ENCODE measurements at regions not wholly inside any gene's neighbourhood (a gene's known extent, or its start where the extent isn't known, plus 50 kb on each side); places are given as distances from the start of the nearest gene placed in this dataset.

GRCh38 chr4:33649471-33649870, 2594.8 kb downstream of the ARAP2 start:
- no peaks in the 10 kb centered on the region for H3K4me1 Mint-ChIP-seq
- peaks cover 32% of the 10 kb centered on the region for H3K9me3 Mint-ChIP-seq
- H3K27me3 Mint-ChIP-seq: no peaks in the 10 kb centered on the region
- H3K27ac Mint-ChIP-seq (ENCODE audit: low read depth): no peak overlapping the region
- DNase-seq (ENCODE audit: low spot score in 2 of 2) (no peak), ATAC-seq (replicated peaks; ENCODE audit: extremely low read depth, poor library complexity, severe bottlenecking) (no peak)
- no peaks in the 10 kb centered on the region for H3K36me3 Mint-ChIP-seq (ENCODE audit: insufficient read depth)
- H3K4me3 Mint-ChIP-seq: no peak overlapping the region

DNA sequence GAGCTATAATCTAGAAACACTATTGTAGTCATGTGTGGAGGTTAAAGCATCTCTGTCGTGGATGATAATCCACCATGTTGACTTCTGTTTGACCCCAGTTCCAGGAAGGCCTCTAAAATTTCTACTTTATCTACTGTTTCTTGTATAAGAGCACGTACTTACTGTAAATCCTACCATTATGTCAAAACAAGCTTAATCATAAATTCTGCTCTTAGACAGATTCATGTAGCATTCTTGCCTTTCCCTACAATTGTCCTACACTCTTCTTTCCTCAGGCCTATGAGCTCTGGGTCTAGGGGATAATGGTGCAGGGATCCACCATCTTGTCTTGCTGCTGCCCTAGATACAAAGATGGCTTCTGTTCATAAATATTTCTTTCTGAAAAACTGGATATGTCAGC, 2594.3 kb downstream of the ARAP2 start:
- ATAC-seq (replicated peaks; ENCODE audit: extremely low read depth, poor library complexity, severe bottlenecking): no peak
- Mint-ChIP-seq H3K4me3 (no peak overlapping the region), H3K27me3 (no peaks in the 10 kb centered on the region), H3K27ac (ENCODE audit: low read depth) (no peak overlapping the region), H3K9me3 (peaks cover 32% of the 10 kb centered on the region), H3K36me3 (ENCODE audit: insufficient read depth) (no peaks in the 10 kb centered on the region), H3K4me1 (no peaks in the 10 kb centered on the region)
- DNase-seq (ENCODE audit: low spot score in 2 of 2): no peak

GRCh38 chr4:33658971-33659370, 2585.3 kb downstream of the ARAP2 start:
- H3K9me3 Mint-ChIP-seq: peaks cover 24% of the 10 kb centered on the region
- no peaks in the 10 kb centered on the region for H3K36me3 Mint-ChIP-seq (ENCODE audit: insufficient read depth)
- H3K27ac Mint-ChIP-seq (ENCODE audit: low read depth): no peak overlapping the region
- H3K4me3 Mint-ChIP-seq: no peak overlapping the region
- no peaks in the 10 kb centered on the region for H3K27me3 Mint-ChIP-seq
- no peak for DNase-seq (ENCODE audit: low spot score in 2 of 2)
- no peaks in the 10 kb centered on the region for H3K4me1 Mint-ChIP-seq
- no peak for ATAC-seq (replicated peaks; ENCODE audit: extremely low read depth, poor library complexity, severe bottlenecking)

- ATAC-seq (replicated peaks; ENCODE audit: extremely low read depth, poor library complexity, severe bottlenecking): no peak
- Mint-ChIP-seq H3K4me3 (no peak overlapping the region), H3K4me1 (no peaks in the 10 kb centered on the region), H3K36me3 (ENCODE audit: insufficient read depth) (no peaks in the 10 kb centered on the region), H3K27ac (ENCODE audit: low read depth) (no peak overlapping the region), H3K9me3 (peaks cover 41% of the 10 kb centered on the region), H3K27me3 (no peaks in the 10 kb centered on the region)
- DNase-seq (ENCODE audit: low spot score in 2 of 2): no peak
These were observed 2582.7 kb downstream of the ARAP2 start for GRCh38 chr4:33661636-33662035.

DNA sequence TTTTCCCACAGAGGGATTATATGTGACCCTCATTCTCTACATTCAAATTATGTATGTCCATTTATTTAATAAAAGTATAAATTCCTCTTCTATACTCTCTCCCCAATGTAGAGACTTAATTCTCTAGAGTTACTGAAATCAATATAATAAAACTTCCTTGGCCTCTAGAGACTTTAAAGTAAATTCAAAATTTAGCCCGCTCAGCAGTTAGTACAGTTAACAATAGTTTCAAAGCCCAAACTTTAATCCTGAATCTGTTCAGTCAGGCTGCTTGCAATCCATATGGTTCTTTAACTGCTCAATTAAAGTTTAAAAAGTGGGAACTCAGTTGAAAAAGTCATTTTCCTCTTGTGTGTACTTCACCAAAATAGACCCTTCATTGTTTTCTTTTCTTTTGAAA, 2558.4 kb downstream of the ARAP2 start:
- DNase-seq (ENCODE audit: low spot score in 2 of 2) (no peak), ATAC-seq (replicated peaks; ENCODE audit: extremely low read depth, poor library complexity, severe bottlenecking) (no peak)
- no peaks in the 10 kb centered on the region for H3K4me1 Mint-ChIP-seq
- no peak overlapping the region for H3K27ac Mint-ChIP-seq (ENCODE audit: low read depth)
- peaks cover 13% of the 10 kb centered on the region for H3K9me3 Mint-ChIP-seq
- no peaks in the 10 kb centered on the region for H3K27me3 Mint-ChIP-seq
- H3K36me3 Mint-ChIP-seq (ENCODE audit: insufficient read depth): no peaks in the 10 kb centered on the region
- no peak overlapping the region for H3K4me3 Mint-ChIP-seq

GRCh38 chr4:33696041-33696440, 2548.3 kb downstream of the ARAP2 start:
- Mint-ChIP-seq H3K36me3 (ENCODE audit: insufficient read depth) (no peaks in the 10 kb centered on the region), H3K9me3 (peaks cover 11% of the 10 kb centered on the region), H3K4me3 (no peak overlapping the region), H3K27ac (ENCODE audit: low read depth) (no peak overlapping the region), H3K4me1 (no peaks in the 10 kb centered on the region), H3K27me3 (no peaks in the 10 kb centered on the region)
- no peak for ATAC-seq (replicated peaks; ENCODE audit: extremely low read depth, poor library complexity, severe bottlenecking)
- DNase-seq (ENCODE audit: low spot score in 2 of 2): no peak

DNA sequence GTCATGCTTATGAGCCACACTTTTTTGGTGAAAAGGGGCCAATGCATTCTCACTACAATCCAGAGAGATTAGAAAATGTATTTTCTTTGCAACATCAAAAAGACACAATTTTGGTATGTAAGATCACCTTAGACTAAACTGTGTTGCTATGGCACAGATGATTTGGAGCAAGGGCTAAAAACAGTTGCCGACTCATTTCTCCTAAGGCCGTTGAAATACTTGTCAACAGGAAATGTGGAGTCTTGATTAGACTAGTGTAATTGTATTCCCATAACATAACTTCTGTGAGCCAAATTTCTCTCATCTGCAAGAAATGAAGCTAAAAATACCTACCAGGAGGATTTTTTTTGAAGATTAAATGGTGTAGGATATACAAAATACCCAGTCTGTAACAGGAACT, 2547.7 kb downstream of the ARAP2 start:
- ATAC-seq (replicated peaks; ENCODE audit: extremely low read depth, poor library complexity, severe bottlenecking): no peak
- no peaks in the 10 kb centered on the region for H3K27me3 Mint-ChIP-seq

DNA sequence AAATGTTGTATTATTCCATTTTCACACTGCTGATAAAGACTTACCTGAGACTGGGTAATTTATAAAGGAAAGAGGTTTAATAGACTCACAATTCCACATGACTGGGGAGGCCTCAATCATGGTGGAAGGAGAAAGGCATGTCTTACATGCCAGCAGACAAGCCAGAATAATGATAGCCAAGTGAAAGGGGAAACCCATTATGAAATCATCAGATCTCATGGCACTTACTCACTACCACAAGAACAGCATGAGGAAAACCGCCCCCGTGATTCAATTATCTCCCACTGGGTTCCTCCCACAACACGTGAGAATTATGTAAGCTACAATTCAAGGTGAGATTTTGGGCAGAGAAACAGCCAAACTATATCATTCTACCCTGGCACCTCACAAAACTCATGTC, 2535.1 kb downstream of the ARAP2 start:
- peaks cover 17% of the 10 kb centered on the region for H3K9me3 Mint-ChIP-seq
- no peak overlapping the region for H3K27ac Mint-ChIP-seq (ENCODE audit: low read depth)
- H3K4me1 Mint-ChIP-seq: no peaks in the 10 kb centered on the region
- no peaks in the 10 kb centered on the region for H3K36me3 Mint-ChIP-seq (ENCODE audit: insufficient read depth)
- H3K27me3 Mint-ChIP-seq: no peaks in the 10 kb centered on the region
- ATAC-seq (replicated peaks; ENCODE audit: extremely low read depth, poor library complexity, severe bottlenecking) (no peak), DNase-seq (ENCODE audit: low spot score in 2 of 2) (no peak)
- no peak overlapping the region for H3K4me3 Mint-ChIP-seq

More for the DNA sequence above, 2547.7 kb downstream of the ARAP2 start:
- Mint-ChIP-seq H3K4me3 (no peak overlapping the region), H3K4me1 (no peaks in the 10 kb centered on the region), H3K9me3 (peaks cover 11% of the 10 kb centered on the region), H3K36me3 (ENCODE audit: insufficient read depth) (no peaks in the 10 kb centered on the region), H3K27ac (ENCODE audit: low read depth) (no peak overlapping the region)
- no peak for DNase-seq (ENCODE audit: low spot score in 2 of 2)

- ATAC-seq (replicated peaks; ENCODE audit: extremely low read depth, poor library complexity, severe bottlenecking): no peak
- no peaks in the 10 kb centered on the region for H3K27me3 Mint-ChIP-seq
- H3K36me3 Mint-ChIP-seq (ENCODE audit: insufficient read depth): no peaks in the 10 kb centered on the region
- peaks cover 11% of the 10 kb centered on the region for H3K9me3 Mint-ChIP-seq
- no peak overlapping the region for H3K27ac Mint-ChIP-seq (ENCODE audit: low read depth)
- H3K4me1 Mint-ChIP-seq: no peaks in the 10 kb centered on the region
- H3K4me3 Mint-ChIP-seq: no peak overlapping the region
- DNase-seq (ENCODE audit: low spot score in 2 of 2): no peak
These were observed 2532.5 kb downstream of the ARAP2 start for GRCh38 chr4:33711826-33712225.

GRCh38 chr4:33714971-33715370, 2529.3 kb downstream of the ARAP2 start:
- H3K9me3 Mint-ChIP-seq: peaks cover 18% of the 10 kb centered on the region
- no peaks in the 10 kb centered on the region for H3K4me1 Mint-ChIP-seq
- H3K27me3 Mint-ChIP-seq: no peaks in the 10 kb centered on the region
- no peak overlapping the region for H3K4me3 Mint-ChIP-seq
- ATAC-seq (replicated peaks; ENCODE audit: extremely low read depth, poor library complexity, severe bottlenecking) (no peak), DNase-seq (ENCODE audit: low spot score in 2 of 2) (no peak)
- H3K27ac Mint-ChIP-seq (ENCODE audit: low read depth): no peak overlapping the region
- H3K36me3 Mint-ChIP-seq (ENCODE audit: insufficient read depth): no peaks in the 10 kb centered on the region

- H3K4me1 Mint-ChIP-seq: no peaks in the 10 kb centered on the region
- no peak overlapping the region for H3K27ac Mint-ChIP-seq (ENCODE audit: low read depth)
- H3K36me3 Mint-ChIP-seq (ENCODE audit: insufficient read depth): no peaks in the 10 kb centered on the region
- H3K27me3 Mint-ChIP-seq: no peaks in the 10 kb centered on the region
- H3K9me3 Mint-ChIP-seq: peaks cover 13% of the 10 kb centered on the region
- ATAC-seq (replicated peaks; ENCODE audit: extremely low read depth, poor library complexity, severe bottlenecking) (no peak), DNase-seq (ENCODE audit: low spot score in 2 of 2) (no peak)
- H3K4me3 Mint-ChIP-seq: no peak overlapping the region
These were observed 2528.4 kb downstream of the ARAP2 start for GRCh38 chr4:33715841-33716395.

- no peak overlapping the region for H3K4me3 Mint-ChIP-seq
- H3K9me3 Mint-ChIP-seq: peaks cover 13% of the 10 kb centered on the region
- DNase-seq (ENCODE audit: low spot score in 2 of 2): no peak
- no peaks in the 10 kb centered on the region for H3K27me3 Mint-ChIP-seq
- H3K27ac Mint-ChIP-seq (ENCODE audit: low read depth): no peak overlapping the region
- H3K36me3 Mint-ChIP-seq (ENCODE audit: insufficient read depth): no peaks in the 10 kb centered on the region
- no peak for ATAC-seq (replicated peaks; ENCODE audit: extremely low read depth, poor library complexity, severe bottlenecking)
- H3K4me1 Mint-ChIP-seq: no peaks in the 10 kb centered on the region
These were observed 2522.1 kb downstream of the ARAP2 start for GRCh38 chr4:33722254-33722653.

DNA sequence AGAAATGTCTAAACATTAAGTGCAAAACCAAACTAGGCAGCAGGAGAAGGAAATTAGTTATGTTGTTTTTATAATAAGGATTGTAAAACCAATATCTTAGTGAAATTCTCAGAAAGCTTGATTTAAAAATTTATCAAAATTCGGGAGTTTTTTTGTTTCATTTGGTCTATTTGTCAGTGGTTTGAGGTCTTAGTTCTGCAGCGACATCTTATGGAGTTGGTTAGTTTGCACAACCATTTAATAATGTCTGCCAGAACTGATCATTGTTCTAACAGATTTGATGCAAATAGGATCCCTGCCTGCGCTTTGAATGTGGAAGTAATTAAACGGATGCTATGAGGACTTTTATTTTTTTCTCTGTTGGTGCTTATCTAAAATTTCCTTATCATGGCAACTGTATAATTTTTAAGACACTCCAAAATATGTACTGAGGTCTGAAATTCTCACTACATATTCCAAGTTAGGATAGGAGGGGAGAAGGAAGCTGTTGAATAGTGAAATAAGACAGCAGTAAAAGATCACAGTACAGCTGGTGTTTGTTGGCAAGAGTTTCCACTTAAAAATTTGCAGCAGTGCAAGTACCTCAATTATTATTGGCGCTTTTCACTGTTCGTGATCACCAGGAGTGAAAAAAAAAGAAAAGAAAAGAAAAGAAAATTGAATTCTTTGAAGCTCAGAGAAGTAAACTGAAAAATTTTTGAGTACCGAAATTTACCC, 2521.4 kb downstream of the ARAP2 start:
- Mint-ChIP-seq H3K27ac (ENCODE audit: low read depth) (no peak overlapping the region), H3K4me3 (no peak overlapping the region), H3K27me3 (no peaks in the 10 kb centered on the region), H3K4me1 (no peaks in the 10 kb centered on the region), H3K36me3 (ENCODE audit: insufficient read depth) (no peaks in the 10 kb centered on the region), H3K9me3 (peaks cover 13% of the 10 kb centered on the region)
- no peak for ATAC-seq (replicated peaks; ENCODE audit: extremely low read depth, poor library complexity, severe bottlenecking)
- no peak for DNase-seq (ENCODE audit: low spot score in 2 of 2)
